ENCODE measurements at regions not wholly inside any gene's neighbourhood (a gene's known extent, or its start where the extent isn't known, plus 50 kb on each side); places are given as distances from the start of the nearest gene placed in this dataset.

- TF ChIP-seq RELA (CRISPR knock-in tag; IDR thresholded peaks at IDR 0.05; ENCODE audit: borderline replicate concordance) (no peak), CTCF (IDR thresholded peaks at IDR 0.05) (no peak), GTF2I (CRISPR knock-in tag; conservative IDR thresholded peaks at IDR 0.05) (no peak), MAX (CRISPR knock-in tag; IDR thresholded peaks at IDR 0.05) (no peak), E2F1 (CRISPR knock-in tag; IDR thresholded peaks at IDR 0.05) (no peak), SMAD3 (CRISPR knock-in tag; IDR thresholded peaks at IDR 0.05; ENCODE audit: borderline replicate concordance) (no peak), STAT6 (CRISPR knock-in tag; conservative IDR thresholded peaks at IDR 0.05; ENCODE audit: low read depth) (no peak), ATF3 (CRISPR knock-in tag; conservative IDR thresholded peaks at IDR 0.05) (no peak), NR3C1 (CRISPR knock-in tag; conservative IDR thresholded peaks at IDR 0.05; ENCODE audit: low read depth) (no peak), SP1 (CRISPR knock-in tag; conservative IDR thresholded peaks at IDR 0.05) (no peak), FOXK1 (CRISPR knock-in tag; IDR thresholded peaks at IDR 0.05) (no peak), ZNF232 (CRISPR knock-in tag; IDR thresholded peaks at IDR 0.05) (no peak)
These were observed 338.7 kb downstream of the C16orf95 start for GRCh38 chr16:86978445-86979030.
